BE2C (cell line): ENCODE measurements at regions not wholly inside any gene's neighbourhood (a gene's known extent, or its start where the extent isn't known, plus 50 kb on each side); places are given as distances from the start of the nearest gene placed in this dataset.

Source experiments
- DNase-seq: peaks from one replicate; pipeline ENCODE4 v3.0.0-alpha.2; 2020
- H3K27me3 ChIP-seq: fragments of 250-450 bp; sonication (Bioruptor Pico); 2 replicates; pipeline ENCODE4 v1.5.1; 2020; ENCODE audit warnings: mild to moderate bottlenecking
- H3K36me3 ChIP-seq: fragments of 250-450 bp; sonication (Bioruptor Pico); 2 replicates; pipeline ENCODE4 v1.5.1; 2020; ENCODE audit warnings: mild to moderate bottlenecking
- H3K4me1 ChIP-seq: fragments of 250-450 bp; sonication (Bioruptor Pico); 2 replicates; pipeline ENCODE4 v1.5.1; 2020
- H3K4me3 ChIP-seq: 2 replicates; pipeline ENCODE4 v1.5.1; 2011; ENCODE audit warnings: low read depth, low read length
- H3K9me3 ChIP-seq: fragments of 250-450 bp; sonication (Bioruptor Pico); 2 replicates; pipeline ENCODE4 v1.5.1; 2020
- TF ChIP-seq, protein P1 (sequence below): IDR thresholded peaks from 2 replicates; pipeline ENCODE4 v1.5.1; 2012; ENCODE audit warnings: mild to moderate bottlenecking, low read depth, low read length

DNA sequence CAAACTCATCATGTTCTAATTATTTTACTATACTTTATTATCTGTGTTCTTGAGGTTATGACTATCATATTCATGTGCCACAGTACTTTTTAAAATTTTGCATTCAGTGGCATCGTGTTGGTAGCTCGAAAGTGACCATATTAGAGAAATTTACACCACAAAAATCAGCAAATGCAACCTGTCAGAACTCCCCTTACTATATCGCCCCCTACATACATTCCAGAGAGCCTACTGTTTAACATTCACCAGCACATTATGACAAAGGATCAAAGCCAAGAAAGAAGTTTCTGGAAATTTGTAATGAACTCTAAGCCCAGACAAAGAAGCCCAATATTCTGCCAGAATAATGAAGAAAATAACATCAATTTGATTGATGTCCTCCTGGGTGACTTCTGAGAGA is 909.3 kb downstream of the LTN1 start:
- TF ChIP-seq, protein P1, sequence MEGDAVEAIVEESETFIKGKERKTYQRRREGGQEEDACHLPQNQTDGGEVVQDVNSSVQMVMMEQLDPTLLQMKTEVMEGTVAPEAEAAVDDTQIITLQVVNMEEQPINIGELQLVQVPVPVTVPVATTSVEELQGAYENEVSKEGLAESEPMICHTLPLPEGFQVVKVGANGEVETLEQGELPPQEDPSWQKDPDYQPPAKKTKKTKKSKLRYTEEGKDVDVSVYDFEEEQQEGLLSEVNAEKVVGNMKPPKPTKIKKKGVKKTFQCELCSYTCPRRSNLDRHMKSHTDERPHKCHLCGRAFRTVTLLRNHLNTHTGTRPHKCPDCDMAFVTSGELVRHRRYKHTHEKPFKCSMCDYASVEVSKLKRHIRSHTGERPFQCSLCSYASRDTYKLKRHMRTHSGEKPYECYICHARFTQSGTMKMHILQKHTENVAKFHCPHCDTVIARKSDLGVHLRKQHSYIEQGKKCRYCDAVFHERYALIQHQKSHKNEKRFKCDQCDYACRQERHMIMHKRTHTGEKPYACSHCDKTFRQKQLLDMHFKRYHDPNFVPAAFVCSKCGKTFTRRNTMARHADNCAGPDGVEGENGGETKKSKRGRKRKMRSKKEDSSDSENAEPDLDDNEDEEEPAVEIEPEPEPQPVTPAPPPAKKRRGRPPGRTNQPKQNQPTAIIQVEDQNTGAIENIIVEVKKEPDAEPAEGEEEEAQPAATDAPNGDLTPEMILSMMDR, result 0 out of 2 replicates have a peak, but pooled peaks have one; percentile 15
- no peaks in the 10 kb centered on the region for H3K36me3 ChIP-seq
- no peaks in the 10 kb centered on the region for H3K27me3 ChIP-seq
- no peak for DNase-seq
- H3K9me3 ChIP-seq, result no peaks in the 10 kb centered on the region
- H3K4me3 ChIP-seq, result no peak overlapping the region
- peaks cover 12% of the 10 kb centered on the region; the same call in 1 of the 2 replicates for H3K4me1 ChIP-seq

DNA sequence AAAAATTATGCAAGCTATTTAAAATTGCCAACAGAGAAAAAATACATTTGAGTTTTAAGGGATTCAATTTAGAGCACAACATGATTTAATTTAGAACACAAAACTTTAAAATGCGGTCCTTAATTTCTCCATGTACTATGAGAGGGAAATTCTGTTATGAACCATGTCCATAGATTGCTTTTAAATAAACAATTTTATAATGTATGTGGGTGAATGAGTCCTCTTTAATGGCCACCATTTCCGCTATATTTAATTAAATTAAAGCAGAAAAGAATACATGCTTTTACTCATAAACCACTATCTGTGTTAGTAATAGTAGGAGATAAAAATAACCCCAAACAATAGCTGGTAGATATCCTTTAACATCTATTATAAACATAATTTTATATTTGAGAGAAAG is 914.6 kb downstream of the LTN1 start:
- H3K9me3 ChIP-seq, result no peaks in the 10 kb centered on the region
- H3K4me3 ChIP-seq, result no peak overlapping the region
- H3K27me3 ChIP-seq, result no peaks in the 10 kb centered on the region
- peaks cover 4% of the 10 kb centered on the region; the same call in 1 of the 2 replicates for H3K36me3 ChIP-seq
- no peak for DNase-seq
- H3K4me1 ChIP-seq, result peaks cover 15% of the 10 kb centered on the region
- TF ChIP-seq, protein P1, result no peak

DNA sequence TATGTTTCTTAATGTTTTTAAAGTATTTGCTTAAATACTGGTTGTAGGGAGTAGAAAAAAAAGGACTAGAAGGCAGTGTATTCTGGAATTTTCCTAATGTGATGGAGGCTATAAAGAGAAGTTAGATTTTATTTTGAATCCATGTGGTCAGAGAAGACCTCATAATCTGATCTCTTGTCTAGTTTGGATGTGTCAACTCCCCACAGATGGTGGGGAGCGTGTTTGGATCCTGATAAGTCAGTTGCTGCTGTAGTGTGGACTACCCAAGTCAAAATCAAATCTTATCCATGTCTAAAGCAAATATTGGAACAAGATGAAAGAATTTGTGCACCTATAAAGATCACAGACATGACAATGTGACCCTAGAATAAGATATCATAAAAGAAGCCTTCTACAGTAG is 918.0 kb downstream of the LTN1 start:
- Histone ChIP-seq H3K36me3 (peaks cover 4% of the 10 kb centered on the region; the same call in 1 of the 2 replicates), H3K4me1 (peaks cover 8% of the 10 kb centered on the region), H3K9me3 (no peaks in the 10 kb centered on the region), H3K27me3 (no peaks in the 10 kb centered on the region), H3K4me3 (no peak overlapping the region)
- TF ChIP-seq, protein P1, result no peak
- DNase-seq, result no peak

DNA sequence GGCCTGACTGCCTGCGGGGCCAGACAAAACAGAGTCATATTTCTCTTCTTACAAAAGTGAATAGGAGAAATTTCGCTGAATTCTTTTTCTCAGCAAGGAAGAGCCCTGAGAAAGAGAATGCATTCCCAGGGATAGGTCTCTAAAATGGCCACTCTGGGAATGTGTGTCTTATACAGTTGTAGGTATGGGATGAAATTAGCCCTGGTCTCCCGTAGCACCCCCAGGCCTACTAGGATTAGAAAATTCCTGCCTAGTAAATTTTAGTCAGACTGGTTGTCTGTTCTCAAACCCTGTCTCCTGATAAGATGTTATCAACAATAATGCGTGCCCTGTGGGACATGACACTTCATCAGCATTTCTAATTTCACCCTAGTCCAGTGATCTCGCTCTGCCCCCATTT is 920.1 kb downstream of the LTN1 start:
- no peaks in the 10 kb centered on the region for H3K9me3 ChIP-seq
- H3K4me3 ChIP-seq, result no peak overlapping the region
- peaks cover 4% of the 10 kb centered on the region; the same call in 1 of the 2 replicates for H3K36me3 ChIP-seq
- peaks cover 6% of the 10 kb centered on the region for H3K4me1 ChIP-seq
- TF ChIP-seq, protein P1, result no peak
- no peaks in the 10 kb centered on the region for H3K27me3 ChIP-seq
- no peak for DNase-seq

DNA sequence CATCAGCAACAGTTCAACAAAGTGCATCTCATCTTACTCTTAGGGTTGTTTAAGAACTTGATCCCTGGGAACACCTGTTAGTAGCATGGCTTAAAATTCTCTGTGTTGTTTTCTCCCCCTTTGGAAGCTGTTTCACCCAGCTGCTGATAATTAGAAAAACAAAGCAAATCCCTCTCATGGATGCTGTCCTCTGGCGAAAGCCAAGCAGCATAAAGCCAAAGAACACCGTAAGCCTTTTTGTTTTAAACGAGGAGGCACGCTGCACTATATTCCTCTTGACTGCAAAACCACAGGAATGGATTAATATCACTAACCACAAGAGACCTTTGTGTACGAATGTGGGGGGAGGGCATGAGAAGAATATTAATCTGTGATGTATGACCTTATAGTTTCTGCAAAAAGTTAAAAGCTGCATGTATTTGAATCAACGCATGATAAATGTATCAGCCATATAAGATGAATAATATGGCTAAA is 923.2 kb downstream of the LTN1 start:
- no peaks in the 10 kb centered on the region for H3K9me3 ChIP-seq

More for the DNA sequence above, 923.2 kb downstream of the LTN1 start:
- H3K4me3 ChIP-seq, result no peak overlapping the region
- H3K36me3 ChIP-seq, result no peaks in the 10 kb centered on the region
- TF ChIP-seq, protein P1, result no peak
- no peaks in the 10 kb centered on the region for H3K27me3 ChIP-seq
- no peak for DNase-seq
- H3K4me1 ChIP-seq, result peaks cover 4% of the 10 kb centered on the region; the same call in 1 of the 2 replicates
